ENCODE measurements at regions not wholly inside any gene's neighbourhood (a gene's known extent, or its start where the extent isn't known, plus 50 kb on each side); places are given as distances from the start of the nearest gene placed in this dataset.
"Not testable (repeated sequence)": the region's sequence is repeated elsewhere in the genome, so short reads cannot be mapped to it uniquely, and the experiment has no call there.

DNA sequence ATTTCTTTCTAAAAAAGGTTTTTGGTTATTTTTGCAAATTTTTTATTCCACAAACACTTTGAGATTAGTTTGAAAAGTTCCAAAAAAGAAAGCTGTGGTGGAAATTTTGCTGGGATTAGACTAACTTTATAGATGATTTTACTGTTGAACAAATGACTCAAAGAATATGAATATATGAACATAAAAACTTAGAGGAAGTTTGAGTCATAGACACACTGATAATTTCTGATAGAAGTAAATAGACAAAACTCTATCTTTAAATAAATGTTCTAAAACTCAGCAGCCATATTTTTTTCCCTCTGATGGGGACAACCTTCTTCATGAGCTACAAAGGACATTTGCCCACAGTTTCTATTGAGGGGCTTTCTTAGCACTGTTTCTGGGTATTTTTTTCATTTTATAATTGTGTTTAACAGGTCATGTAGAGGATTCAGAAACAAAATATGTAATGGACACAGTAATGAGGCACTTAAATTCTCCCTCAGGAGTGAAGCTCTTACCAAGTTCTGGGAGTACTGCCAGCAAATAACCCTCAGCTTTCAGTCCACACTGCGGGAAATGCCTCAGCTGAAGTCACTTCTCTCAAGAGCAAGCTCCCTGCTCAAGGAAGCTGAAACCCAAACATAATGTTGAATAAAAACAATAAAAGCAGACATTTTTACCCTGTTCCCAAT is 157.6 kb downstream of the NFKBIZ start (continued):
- TF ChIP-seq MXI1 (IDR thresholded peaks at IDR 0.05; ENCODE audit: low read depth, low read length), result no peak
- TF ChIP-seq, protein P1, sequence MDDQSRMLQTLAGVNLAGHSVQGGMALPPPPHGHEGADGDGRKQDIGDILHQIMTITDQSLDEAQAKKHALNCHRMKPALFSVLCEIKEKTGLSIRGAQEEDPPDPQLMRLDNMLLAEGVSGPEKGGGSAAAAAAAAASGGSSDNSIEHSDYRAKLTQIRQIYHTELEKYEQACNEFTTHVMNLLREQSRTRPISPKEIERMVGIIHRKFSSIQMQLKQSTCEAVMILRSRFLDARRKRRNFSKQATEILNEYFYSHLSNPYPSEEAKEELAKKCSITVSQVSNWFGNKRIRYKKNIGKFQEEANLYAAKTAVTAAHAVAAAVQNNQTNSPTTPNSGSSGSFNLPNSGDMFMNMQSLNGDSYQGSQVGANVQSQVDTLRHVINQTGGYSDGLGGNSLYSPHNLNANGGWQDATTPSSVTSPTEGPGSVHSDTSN (IDR thresholded peaks at IDR 0.05), result peak; percentile 57
- TF ChIP-seq, protein P2, sequence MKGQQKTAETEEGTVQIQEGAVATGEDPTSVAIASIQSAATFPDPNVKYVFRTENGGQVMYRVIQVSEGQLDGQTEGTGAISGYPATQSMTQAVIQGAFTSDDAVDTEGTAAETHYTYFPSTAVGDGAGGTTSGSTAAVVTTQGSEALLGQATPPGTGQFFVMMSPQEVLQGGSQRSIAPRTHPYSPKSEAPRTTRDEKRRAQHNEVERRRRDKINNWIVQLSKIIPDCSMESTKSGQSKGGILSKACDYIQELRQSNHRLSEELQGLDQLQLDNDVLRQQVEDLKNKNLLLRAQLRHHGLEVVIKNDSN (IDR thresholded peaks at IDR 0.05; ENCODE audit: borderline replicate concordance, low read depth), result no peak
- TF ChIP-seq EP300 (IDR thresholded peaks at IDR 0.05; ENCODE audit: borderline replicate concordance in 1 of 2, low read depth in 1 of 2, low read length in 1 of 2), result peak in 1 of 2 experiments; percentile 58; a peak in 1 of 4 replicates
- TF ChIP-seq JUND (IDR thresholded peaks at IDR 0.05), result peak; percentile 45
- TF ChIP-seq, protein P3, sequence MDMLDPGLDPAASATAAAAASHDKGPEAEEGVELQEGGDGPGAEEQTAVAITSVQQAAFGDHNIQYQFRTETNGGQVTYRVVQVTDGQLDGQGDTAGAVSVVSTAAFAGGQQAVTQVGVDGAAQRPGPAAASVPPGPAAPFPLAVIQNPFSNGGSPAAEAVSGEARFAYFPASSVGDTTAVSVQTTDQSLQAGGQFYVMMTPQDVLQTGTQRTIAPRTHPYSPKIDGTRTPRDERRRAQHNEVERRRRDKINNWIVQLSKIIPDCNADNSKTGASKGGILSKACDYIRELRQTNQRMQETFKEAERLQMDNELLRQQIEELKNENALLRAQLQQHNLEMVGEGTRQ (IDR thresholded peaks at IDR 0.05; ENCODE audit: borderline replicate concordance, low read depth, low read length), result no peak
- TF ChIP-seq RXRA (IDR thresholded peaks at IDR 0.05; ENCODE audit: borderline replicate concordance, low read depth), result peak; percentile 30; the same call in 1 of the 2 replicates
- TF ChIP-seq GABPA (IDR thresholded peaks at IDR 0.05; ENCODE audit: low read depth), result no peak
- peak; percentile 15; the same call in 1 of the 2 replicates for TF ChIP-seq TAF1 (IDR thresholded peaks at IDR 0.05; ENCODE audit: borderline replicate concordance, low read depth, low read length)
- TF ChIP-seq, protein P4, sequence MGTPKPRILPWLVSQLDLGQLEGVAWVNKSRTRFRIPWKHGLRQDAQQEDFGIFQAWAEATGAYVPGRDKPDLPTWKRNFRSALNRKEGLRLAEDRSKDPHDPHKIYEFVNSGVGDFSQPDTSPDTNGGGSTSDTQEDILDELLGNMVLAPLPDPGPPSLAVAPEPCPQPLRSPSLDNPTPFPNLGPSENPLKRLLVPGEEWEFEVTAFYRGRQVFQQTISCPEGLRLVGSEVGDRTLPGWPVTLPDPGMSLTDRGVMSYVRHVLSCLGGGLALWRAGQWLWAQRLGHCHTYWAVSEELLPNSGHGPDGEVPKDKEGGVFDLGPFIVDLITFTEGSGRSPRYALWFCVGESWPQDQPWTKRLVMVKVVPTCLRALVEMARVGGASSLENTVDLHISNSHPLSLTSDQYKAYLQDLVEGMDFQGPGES (IDR thresholded peaks at IDR 0.05; ENCODE audit: low read depth, low read length), result no peak
- TF ChIP-seq EZH2phosphoT487 (IDR thresholded peaks at IDR 0.05; ENCODE audit: borderline replicate concordance, low read depth), result no peak
- no peak for TF ChIP-seq ELF1 (IDR thresholded peaks at IDR 0.05)
- no peak for TF ChIP-seq RCOR1 (IDR thresholded peaks at IDR 0.05; ENCODE audit: low read length)
- TF ChIP-seq NRF1 (IDR thresholded peaks at IDR 0.05; ENCODE audit: low read depth, low read length), result no peak

DNA sequence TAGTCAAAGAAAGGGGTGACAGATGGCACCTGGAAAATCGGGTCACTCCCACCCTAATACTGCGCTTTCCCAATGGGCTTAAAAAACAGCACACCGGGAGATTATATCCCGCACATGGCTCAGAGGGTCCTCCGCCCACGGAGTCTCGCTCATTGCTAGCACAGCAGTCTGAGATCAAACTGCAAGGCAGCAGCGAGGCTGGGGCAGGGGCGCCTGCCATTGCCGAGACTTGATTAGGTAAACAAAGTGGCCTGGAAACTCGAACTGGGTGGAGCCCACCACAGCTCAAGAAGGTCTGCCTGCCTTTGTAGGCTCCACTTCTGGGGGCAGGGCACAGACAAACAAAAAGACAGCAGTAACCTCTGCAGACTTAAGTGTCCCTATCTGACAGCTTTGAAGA is 159.1 kb downstream of the NFKBIZ start:
- POLR2A ChIA-PET, result interaction anchor here (0.6 kb wide), 1 partner anchor 159 kb away, joined by 3 read pairs; the partner anchor contains the start of gene NFKBIZ
- no CpG with 5 or more reads among the region's 11 CpGs for WGBS (ENCODE audit: low lambda C conversion rate)
- H3K36me3 ChIP-seq (replicated peaks in 1 of 2; ENCODE audit: control insufficient read depth in 1 of 2, insufficient read depth in 2 of 2, low read length in 1 of 2), result not testable (repeated sequence)

More for the DNA sequence above, 159.1 kb downstream of the NFKBIZ start:
- H3K9me3 ChIP-seq; H4K20me1 ChIP-seq (ENCODE audit: insufficient read depth); CTCF ChIA-PET; H3K9ac ChIP-seq; H3K4me3 ChIP-seq (ENCODE audit: low read depth in 2 of 2, low read length in 1 of 2); H3K79me2 ChIP-seq (ENCODE audit: insufficient read depth); H3K9me2 ChIP-seq; H3K27me3 ChIP-seq (ENCODE audit: insufficient read depth); H3K27ac ChIP-seq (ENCODE audit: low read depth in 2 of 2, low read length in 1 of 2); H3K4me2 ChIP-seq; DNase-seq; H2AFZ ChIP-seq (ENCODE audit: low read depth): not testable (repeated sequence)
- Histone ChIP-seq H3K4me1 (ENCODE audit: control insufficient read depth in 1 of 2, insufficient read depth in 2 of 2, low read depth in 1 of 2, low read length in 1 of 2) (peaks cover 0 to 16% of the 10 kb centered on the region in 2 experiments; a peak in 1 of 4 replicates), H3F3A (replicated peaks; ENCODE audit: insufficient read depth) (peaks cover 24% of the 10 kb centered on the region)
